Vagina (tissue), 2 donors: ENCODE measurements at regions not wholly inside any gene's neighbourhood (a gene's known extent, or its start where the extent isn't known, plus 50 kb on each side); places are given as distances from the start of the nearest gene placed in this dataset.

Experiments used
- POLR2A ChIP-seq, 2 donors: fragments of 450-650 bp; IDR thresholded peaks; one replicate each; pipeline ENCODE4 v1.6.1; 2017; ENCODE audit warnings: antibody characterized with exemption in 2 of 2, mild to moderate bottlenecking in 2 of 2, moderate library complexity in 2 of 2
- POLR2AphosphoS5 ChIP-seq, 2 donors: sonication (generic); formaldehyde crosslinking; IDR thresholded peaks; one replicate each; pipeline ENCODE4 v1.9.0; 2017; ENCODE audit warnings: antibody characterized with exemption in 2 of 2, mild to moderate bottlenecking in 2 of 2, low read depth in 1 of 2; ENCODE audit not compliant: insufficient read depth in 1 of 2
- TF ChIP-seq, protein P1 (sequence below), 3 experiments: fragments of 450-650 bp in 2 of 3; fragments of 200-600 bp in 1 of 3; sonication (generic) in 1 of 3; IDR thresholded peaks; one replicate each; pipeline ENCODE4 v1.5.1; 2017 to 2019; ENCODE audit warnings: antibody characterized with exemption in 3 of 3, mild to moderate bottlenecking in 2 of 3, moderate library complexity in 2 of 3

- TF ChIP-seq POLR2AphosphoS5 (IDR thresholded peaks at IDR 0.05; ENCODE audit: insufficient read depth in 1 of 2, low read depth in 1 of 2) (no peak), POLR2A (IDR thresholded peaks at IDR 0.05) (no peak)
- TF ChIP-seq, protein P1, sequence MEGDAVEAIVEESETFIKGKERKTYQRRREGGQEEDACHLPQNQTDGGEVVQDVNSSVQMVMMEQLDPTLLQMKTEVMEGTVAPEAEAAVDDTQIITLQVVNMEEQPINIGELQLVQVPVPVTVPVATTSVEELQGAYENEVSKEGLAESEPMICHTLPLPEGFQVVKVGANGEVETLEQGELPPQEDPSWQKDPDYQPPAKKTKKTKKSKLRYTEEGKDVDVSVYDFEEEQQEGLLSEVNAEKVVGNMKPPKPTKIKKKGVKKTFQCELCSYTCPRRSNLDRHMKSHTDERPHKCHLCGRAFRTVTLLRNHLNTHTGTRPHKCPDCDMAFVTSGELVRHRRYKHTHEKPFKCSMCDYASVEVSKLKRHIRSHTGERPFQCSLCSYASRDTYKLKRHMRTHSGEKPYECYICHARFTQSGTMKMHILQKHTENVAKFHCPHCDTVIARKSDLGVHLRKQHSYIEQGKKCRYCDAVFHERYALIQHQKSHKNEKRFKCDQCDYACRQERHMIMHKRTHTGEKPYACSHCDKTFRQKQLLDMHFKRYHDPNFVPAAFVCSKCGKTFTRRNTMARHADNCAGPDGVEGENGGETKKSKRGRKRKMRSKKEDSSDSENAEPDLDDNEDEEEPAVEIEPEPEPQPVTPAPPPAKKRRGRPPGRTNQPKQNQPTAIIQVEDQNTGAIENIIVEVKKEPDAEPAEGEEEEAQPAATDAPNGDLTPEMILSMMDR (IDR thresholded peaks at IDR 0.05): no peak
Observed at GRCh38 chr11:80194016-80194415, 753.2 kb upstream of the TENM4 start.
